ENCODE measurements at regions not wholly inside any gene's neighbourhood (a gene's known extent, or its start where the extent isn't known, plus 50 kb on each side); places are given as distances from the start of the nearest gene placed in this dataset.

GRCh38 chr1:58251430-58252073 lies 295.0 kb downstream of the OMA1 start:
- TF ChIP-seq CTCF (IDR thresholded peaks at IDR 0.05), result peak; percentile 31
- peaks cover 26 to 32% of the 10 kb centered on the region in 2 donors for H3K27me3 ChIP-seq (ENCODE audit: control insufficient read depth in 2 of 2, insufficient read depth in 2 of 2, low read length in 2 of 2)
- no peak overlapping the region for H2AFZ ChIP-seq (ENCODE audit: insufficient read depth, low read depth, low read length, poor library complexity, severe bottlenecking)
- peaks cover 0 to 3% of the 10 kb centered on the region in 2 donors for H3K36me3 Mint-ChIP-seq
- H4K20me1 ChIP-seq (ENCODE audit: insufficient read depth, low read length), result no peaks in the 10 kb centered on the region
- H3K79me2 ChIP-seq (ENCODE audit: insufficient read depth, low read length), result no peaks in the 10 kb centered on the region
- H3K27ac ChIP-seq (ENCODE audit: low read depth in 1 of 2, low read length in 2 of 2), result no peak overlapping the region
- H3K36me3 ChIP-seq (replicated peaks in 1 of 2; ENCODE audit: control insufficient read depth in 1 of 2, insufficient read depth in 2 of 2, low read length in 2 of 2), result no peaks in the 10 kb centered on the region
- peaks cover 37% of the 10 kb centered on the region for H3K4me1 Mint-ChIP-seq
- H3K4me2 ChIP-seq (replicated peaks; ENCODE audit: extremely low read depth, low read length, poor library complexity, severe bottlenecking), result no peak overlapping the region
- DNase-seq, result peak in 1 of 3 donors; percentile 30
- no peak overlapping the region for H3K9ac ChIP-seq (ENCODE audit: insufficient read depth, low read length, poor library complexity, severe bottlenecking)
- peaks cover 30 to 42% (median 39%) of the 10 kb centered on the region in 3 donors for H3K27me3 Mint-ChIP-seq (ENCODE audit: low read depth in 3 of 3)
- no peak overlapping the region for H3K4me3 ChIP-seq (replicated peaks in 1 of 3; ENCODE audit: low read depth in 2 of 3, low read length in 3 of 3)
- H3K9me3 Mint-ChIP-seq, result peaks cover 0 to 6% (median 2%) of the 10 kb centered on the region in 7 donors
- 44% methylated on average over 2 of the region's 4 CpGs for WGBS (ENCODE audit: insufficient coverage)
- H3K4me3 Mint-ChIP-seq, result peak overlapping the region in 1 of 2 donors; percentile 9
- peaks cover 0 to 42% of the 10 kb centered on the region in 2 donors for H3K4me1 ChIP-seq (ENCODE audit: control insufficient read depth in 1 of 2, insufficient read depth in 2 of 2, low read length in 2 of 2)
- intact Hi-C loops (cut with micrococcal nuclease), result no loop called here
- H3K9me3 ChIP-seq (replicated peaks in 1 of 2; ENCODE audit: control insufficient read depth in 1 of 2, insufficient read depth in 1 of 2, low read length in 2 of 2), result peaks cover 0 to 18% of the 10 kb centered on the region in 2 donors
- H3K27ac Mint-ChIP-seq, result peak overlapping the region in 1 of 7 donors; percentile 2

GRCh38 chr1:58250587-58250948 lies 296.0 kb downstream of the OMA1 start:
- peak overlapping the region in 1 of 2 donors; percentile 78 for H3K4me3 Mint-ChIP-seq
- WGBS (ENCODE audit: insufficient coverage), result 45% methylated on average over 7 of the region's 9 CpGs
- DNase-seq, result no peak
- no peaks in the 10 kb centered on the region for H4K20me1 ChIP-seq (ENCODE audit: insufficient read depth, low read length)
- H3K4me1 ChIP-seq (ENCODE audit: control insufficient read depth in 1 of 2, insufficient read depth in 2 of 2, low read length in 2 of 2), result peaks cover 0 to 42% of the 10 kb centered on the region in 2 donors
- no peak for TF ChIP-seq CTCF (IDR thresholded peaks at IDR 0.05)
- H3K27me3 ChIP-seq (ENCODE audit: control insufficient read depth in 2 of 2, insufficient read depth in 2 of 2, low read length in 2 of 2), result peaks cover 26 to 32% of the 10 kb centered on the region in 2 donors
- peaks cover 30 to 43% (median 39%) of the 10 kb centered on the region in 3 donors for H3K27me3 Mint-ChIP-seq (ENCODE audit: low read depth in 3 of 3)
- intact Hi-C loops (cut with micrococcal nuclease), result no loop called here
- H3K9ac ChIP-seq (ENCODE audit: insufficient read depth, low read length, poor library complexity, severe bottlenecking), result no peak overlapping the region
- H3K36me3 ChIP-seq (replicated peaks in 1 of 2; ENCODE audit: control insufficient read depth in 1 of 2, insufficient read depth in 2 of 2, low read length in 2 of 2), result no peaks in the 10 kb centered on the region
- H3K9me3 Mint-ChIP-seq, result peaks cover 0 to 6% (median 2%) of the 10 kb centered on the region in 7 donors
- no peaks in the 10 kb centered on the region for H3K79me2 ChIP-seq (ENCODE audit: insufficient read depth, low read length)
- H2AFZ ChIP-seq (ENCODE audit: insufficient read depth, low read depth, low read length, poor library complexity, severe bottlenecking), result no peak overlapping the region
- peaks cover 37% of the 10 kb centered on the region for H3K4me1 Mint-ChIP-seq
- H3K36me3 Mint-ChIP-seq, result peaks cover 0 to 3% of the 10 kb centered on the region in 2 donors
- H3K4me3 ChIP-seq (replicated peaks in 1 of 3; ENCODE audit: low read depth in 2 of 3, low read length in 3 of 3), result no peak overlapping the region
- peaks cover 0 to 18% of the 10 kb centered on the region in 2 donors for H3K9me3 ChIP-seq (replicated peaks in 1 of 2; ENCODE audit: control insufficient read depth in 1 of 2, insufficient read depth in 1 of 2, low read length in 2 of 2)
- no peak overlapping the region for H3K4me2 ChIP-seq (replicated peaks; ENCODE audit: extremely low read depth, low read length, poor library complexity, severe bottlenecking)
- no peak overlapping the region for H3K27ac Mint-ChIP-seq
- no peak overlapping the region for H3K27ac ChIP-seq (ENCODE audit: low read depth in 1 of 2, low read length in 2 of 2)
